OCI-LY7 (cell line): ENCODE measurements at regions not wholly inside any gene's neighbourhood (a gene's known extent, or its start where the extent isn't known, plus 50 kb on each side); places are given as distances from the start of the nearest gene placed in this dataset.

ENCODE experiments used
- EZH2phosphoT487 ChIP-seq: fragments of 200-600 bp; sonication (generic); IDR thresholded peaks from 2 replicates; pipeline ENCODE4 v1.6.1; 2018; ENCODE audit warnings: low read depth, borderline replicate concordance, mild to moderate bottlenecking, mixed run types, antibody characterized with exemption, low read length, moderate library complexity, mixed read lengths
- TF ChIP-seq, protein P1 (sequence below): fragments of 200-600 bp; sonication (generic); conservative IDR thresholded peaks from 2 replicates; pipeline ENCODE4 v1.5.1; 2014; ENCODE audit warnings: mild to moderate bottlenecking, antibody characterized with exemption, low read length, moderate library complexity, mixed read lengths

DNA sequence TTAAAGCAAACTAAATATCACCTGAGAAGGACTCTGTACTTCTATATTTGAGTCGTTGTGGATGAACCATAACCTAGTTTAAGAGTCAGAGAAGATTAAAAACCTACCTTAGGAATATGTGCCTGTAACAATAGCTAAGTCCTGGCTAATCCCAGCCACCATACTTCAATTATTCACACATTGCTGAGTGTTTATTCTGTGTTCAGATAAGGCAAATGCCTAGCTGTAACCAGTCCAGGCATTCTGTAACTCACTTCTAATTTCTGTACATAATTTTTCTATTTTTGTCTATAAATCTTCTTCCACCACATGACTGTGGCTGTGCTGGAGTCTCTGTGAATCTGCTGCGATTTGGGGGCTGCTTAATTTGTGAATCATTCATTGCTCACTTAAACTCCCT, 441.9 kb upstream of the ADAMTS5 start:
- TF ChIP-seq, protein P1, sequence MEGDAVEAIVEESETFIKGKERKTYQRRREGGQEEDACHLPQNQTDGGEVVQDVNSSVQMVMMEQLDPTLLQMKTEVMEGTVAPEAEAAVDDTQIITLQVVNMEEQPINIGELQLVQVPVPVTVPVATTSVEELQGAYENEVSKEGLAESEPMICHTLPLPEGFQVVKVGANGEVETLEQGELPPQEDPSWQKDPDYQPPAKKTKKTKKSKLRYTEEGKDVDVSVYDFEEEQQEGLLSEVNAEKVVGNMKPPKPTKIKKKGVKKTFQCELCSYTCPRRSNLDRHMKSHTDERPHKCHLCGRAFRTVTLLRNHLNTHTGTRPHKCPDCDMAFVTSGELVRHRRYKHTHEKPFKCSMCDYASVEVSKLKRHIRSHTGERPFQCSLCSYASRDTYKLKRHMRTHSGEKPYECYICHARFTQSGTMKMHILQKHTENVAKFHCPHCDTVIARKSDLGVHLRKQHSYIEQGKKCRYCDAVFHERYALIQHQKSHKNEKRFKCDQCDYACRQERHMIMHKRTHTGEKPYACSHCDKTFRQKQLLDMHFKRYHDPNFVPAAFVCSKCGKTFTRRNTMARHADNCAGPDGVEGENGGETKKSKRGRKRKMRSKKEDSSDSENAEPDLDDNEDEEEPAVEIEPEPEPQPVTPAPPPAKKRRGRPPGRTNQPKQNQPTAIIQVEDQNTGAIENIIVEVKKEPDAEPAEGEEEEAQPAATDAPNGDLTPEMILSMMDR = no peak
- no peak for TF ChIP-seq EZH2phosphoT487
